ENCODE measurements at regions not wholly inside any gene's neighbourhood (a gene's known extent, or its start where the extent isn't known, plus 50 kb on each side); places are given as distances from the start of the nearest gene placed in this dataset.

- H3K27ac ChIP-seq (ENCODE audit: low read depth, low read length) = no peak overlapping the region
- no peaks in the 10 kb centered on the region for H3K4me1 ChIP-seq (ENCODE audit: control insufficient read depth in 5 of 5, insufficient read depth in 5 of 5, low read length in 5 of 5)
- no peak overlapping the region for H3K9ac ChIP-seq (ENCODE audit: low read length in 5 of 5)
- H3K27me3 ChIP-seq (ENCODE audit: control insufficient read depth in 5 of 5, insufficient read depth in 4 of 5, low read length in 5 of 5) = peaks cover 2 to 10% (median 4%) of the 10 kb centered on the region in 5 donors
- no peaks in the 10 kb centered on the region for H3K36me3 ChIP-seq (ENCODE audit: control insufficient read depth in 5 of 5, insufficient read depth in 5 of 5, low read length in 5 of 5)
- no peak overlapping the region for H3K4me3 ChIP-seq (ENCODE audit: low read depth in 1 of 5, low read length in 5 of 5)
- H3K9me3 ChIP-seq (ENCODE audit: control insufficient read depth in 5 of 5, low read length in 5 of 5) = no peaks in the 10 kb centered on the region
Observed at GRCh38 chr22:35010543-35010942, 55.4 kb upstream of the ISX start.

- H3K9ac ChIP-seq (ENCODE audit: low read length in 5 of 5) = no peak overlapping the region
- H3K27ac ChIP-seq (ENCODE audit: low read depth, low read length) = no peak overlapping the region
- no peaks in the 10 kb centered on the region for H3K4me1 ChIP-seq (ENCODE audit: control insufficient read depth in 5 of 5, insufficient read depth in 5 of 5, low read length in 5 of 5)
- H3K36me3 ChIP-seq (ENCODE audit: control insufficient read depth in 5 of 5, insufficient read depth in 5 of 5, low read length in 5 of 5) = no peaks in the 10 kb centered on the region
- no peaks in the 10 kb centered on the region for H3K9me3 ChIP-seq (ENCODE audit: control insufficient read depth in 5 of 5, low read length in 5 of 5)
- peaks cover 2 to 6% (median 3%) of the 10 kb centered on the region in 5 donors for H3K27me3 ChIP-seq (ENCODE audit: control insufficient read depth in 5 of 5, insufficient read depth in 4 of 5, low read length in 5 of 5)
- H3K4me3 ChIP-seq (ENCODE audit: low read depth in 1 of 5, low read length in 5 of 5) = no peak overlapping the region
Observed at GRCh38 chr22:35014812-35015211, 51.1 kb upstream of the ISX start.

Data from subcutaneous abdominal adipose tissue (tissue), 5 donors.